DND-41 (cell line): ENCODE measurements at regions not wholly inside any gene's neighbourhood (a gene's known extent, or its start where the extent isn't known, plus 50 kb on each side); places are given as distances from the start of the nearest gene placed in this dataset.

Experiments used
- CTCF ChIP-seq: IDR thresholded peaks from 2 replicates; pipeline ENCODE4 v1.5.1; 2012; ENCODE audit warnings: borderline replicate concordance, low read length, moderate library complexity, mild to moderate bottlenecking; ENCODE audit not compliant: poor library complexity, severe bottlenecking; ENCODE audit errors: extremely low read depth
- EZH2 ChIP-seq: IDR thresholded peaks from 3 replicates; pipeline ENCODE4 v1.6.1; 2012; ENCODE audit warnings: borderline replicate concordance, low read depth, mild to moderate bottlenecking, moderate library complexity, low read length, inconsistent platforms; ENCODE audit not compliant: severe bottlenecking

DNA sequence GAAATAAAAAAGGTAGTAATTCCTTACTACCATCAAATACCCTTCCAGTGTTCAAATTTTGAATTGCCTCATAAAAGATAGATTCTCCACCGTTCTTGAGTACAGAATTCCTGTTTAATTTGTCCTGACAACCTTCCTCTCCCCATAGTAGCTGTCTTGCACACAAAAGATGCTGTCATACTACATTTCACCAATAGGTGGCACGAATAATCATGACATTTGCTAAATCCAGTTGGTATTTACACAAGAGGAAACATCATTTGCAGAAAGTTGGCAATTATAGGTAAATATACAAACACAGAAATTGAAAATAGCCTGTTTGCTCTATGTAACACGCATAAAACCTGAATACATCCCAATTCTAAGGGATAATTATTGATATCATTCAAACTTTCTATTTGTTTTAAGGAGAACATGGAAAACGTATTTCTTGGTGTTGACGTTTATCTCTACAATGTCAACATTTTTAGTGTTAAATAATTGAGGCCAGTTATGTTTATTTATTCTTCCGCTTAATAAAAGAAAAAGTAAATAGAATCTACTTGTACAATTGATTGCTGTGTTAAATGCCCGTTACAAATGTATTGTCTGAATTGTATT lies 58.3 kb upstream of the CLDN10 start:
- peak; percentile 65 for TF ChIP-seq CTCF
- TF ChIP-seq EZH2, result no peak
